Natural killer cell (primary cell): ENCODE measurements at regions not wholly inside any gene's neighbourhood (a gene's known extent, or its start where the extent isn't known, plus 50 kb on each side); places are given as distances from the start of the nearest gene placed in this dataset.

Experiments used
- ATAC-seq, 3 donors: fragments of 150-1000 bp in 2 of 3; fragments of 200-7000 bp in 1 of 3; cut with Tn5 transposase; 1 replicate in 1 of 3; 2 replicates in 2 of 3; pipeline ENCODE4 v1.10.0; 2021; ENCODE audit warnings: mild to moderate bottlenecking in 2 of 3, moderate library complexity in 2 of 3
- DNase-seq, 2 donors: peaks; one replicate each; pipeline versions ENCODE4 v3.0.0 to v3.0.0-alpha.2; 2013 to 2021; ENCODE audit warnings: mixed read lengths in 1 of 2
- H3K27ac ChIP-seq: one replicate; pipeline ENCODE4 v1.5.1; 2013; ENCODE audit warnings: mild to moderate bottlenecking, low read length
- H3K27me3 ChIP-seq: one replicate; pipeline ENCODE4 v1.6.1; 2013; ENCODE audit warnings: low read length; ENCODE audit not compliant: control insufficient read depth, insufficient read depth
- H3K36me3 ChIP-seq: one replicate; pipeline ENCODE4 v1.6.1; 2013; ENCODE audit warnings: low read length; ENCODE audit not compliant: control insufficient read depth, insufficient read depth
- H3K4me1 ChIP-seq: one replicate; pipeline ENCODE4 v1.6.1; 2013; ENCODE audit warnings: low read length; ENCODE audit not compliant: control insufficient read depth, insufficient read depth
- H3K4me3 ChIP-seq: one replicate; pipeline ENCODE4 v1.5.1; 2013; ENCODE audit warnings: low read length
- H3K9me3 ChIP-seq: one replicate; pipeline ENCODE4 v1.6.1; 2013; ENCODE audit warnings: low read length; ENCODE audit not compliant: control insufficient read depth, insufficient read depth
- H3K27ac Mint-ChIP-seq, 2 donors: one replicate each; pipeline ENCODE4 v1.8.0; 2022; ENCODE audit warnings: mild to moderate bottlenecking in 2 of 2, mixed read lengths in 2 of 2, moderate library complexity in 1 of 2
- H3K27me3 Mint-ChIP-seq, 2 donors: one replicate each; pipeline ENCODE4 v1.8.0; 2022; ENCODE audit warnings: low read depth in 2 of 2, mixed read lengths in 2 of 2
- H3K36me3 Mint-ChIP-seq: one replicate; pipeline ENCODE4 v1.8.0; 2022; ENCODE audit warnings: mixed read lengths
- H3K4me1 Mint-ChIP-seq, 2 donors: one replicate each; pipeline ENCODE4 v1.8.0; 2022; ENCODE audit warnings: mixed read lengths in 2 of 2
- H3K4me3 Mint-ChIP-seq: one replicate; pipeline ENCODE4 v1.8.0; 2022; ENCODE audit warnings: mild to moderate bottlenecking, moderate library complexity, mixed read lengths
- H3K9me3 Mint-ChIP-seq, 2 donors: one replicate each; pipeline ENCODE4 v1.8.0; 2022; ENCODE audit warnings: mixed read lengths in 2 of 2
- WGBS: methylation state at CpG from one replicate; pipeline ENCODE4 v1.1.7; 2013; ENCODE audit warnings: missing lambda C conversion rate; ENCODE audit not compliant: insufficient coverage; 5-methylcytosine and 5-hydroxymethylcytosine counted together
- intact Hi-C: fragments of 100-400 bp; cut with micrococcal nuclease; formaldehyde crosslinking; loops from one replicate; pipeline ENCODE4 v1.14.2; 2022
- TF ChIP-seq, protein P1 (sequence below): fragments of 200-600 bp; IDR thresholded peaks from one replicate; pipeline ENCODE4 v1.8.0; 2022; ENCODE audit warnings: antibody characterized with exemption

DNA sequence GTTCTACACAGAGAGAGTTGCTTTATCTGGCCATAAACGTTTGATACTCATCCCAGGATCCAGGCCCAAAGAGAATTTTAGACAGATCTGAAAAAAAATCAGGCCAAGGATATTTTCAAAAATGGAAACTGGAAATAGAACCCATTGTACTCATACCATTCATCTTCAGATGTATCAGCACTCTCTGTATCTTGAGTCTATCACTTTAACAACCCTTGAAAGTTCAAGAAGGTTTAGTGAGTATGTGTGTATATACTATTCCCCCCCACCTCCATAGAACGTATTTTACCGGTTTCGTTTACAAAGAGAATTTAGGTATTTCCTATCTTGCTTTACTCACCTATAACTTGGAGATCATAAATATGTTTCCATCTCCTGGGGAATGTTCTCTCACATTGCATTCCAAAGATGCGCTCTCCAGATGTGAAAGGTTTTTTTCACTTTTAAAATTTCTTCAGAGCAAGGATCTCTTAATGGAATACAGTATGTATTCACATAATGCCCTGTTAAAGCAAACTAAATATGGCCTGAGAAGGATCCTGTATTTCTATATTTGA lies 105.5 kb upstream of the TUT7 start:
- Histone ChIP-seq H3K27ac (no peak overlapping the region), H3K4me3 (no peak overlapping the region), H3K36me3 (no peaks in the 10 kb centered on the region), H3K9me3 (no peaks in the 10 kb centered on the region), H3K27me3 (no peaks in the 10 kb centered on the region), H3K4me1 (no peaks in the 10 kb centered on the region)
- Mint-ChIP-seq H3K27ac (no peak overlapping the region), H3K9me3 (no peaks in the 10 kb centered on the region), H3K4me1 (no peaks in the 10 kb centered on the region), H3K27me3 (peaks cover 5 to 23% of the 10 kb centered on the region in 2 donors), H3K4me3 (no peak overlapping the region), H3K36me3 (no peaks in the 10 kb centered on the region)
- ATAC-seq, result no peak
- 31% methylated on average over 1 of the region's 5 CpGs for WGBS
- TF ChIP-seq, protein P1, sequence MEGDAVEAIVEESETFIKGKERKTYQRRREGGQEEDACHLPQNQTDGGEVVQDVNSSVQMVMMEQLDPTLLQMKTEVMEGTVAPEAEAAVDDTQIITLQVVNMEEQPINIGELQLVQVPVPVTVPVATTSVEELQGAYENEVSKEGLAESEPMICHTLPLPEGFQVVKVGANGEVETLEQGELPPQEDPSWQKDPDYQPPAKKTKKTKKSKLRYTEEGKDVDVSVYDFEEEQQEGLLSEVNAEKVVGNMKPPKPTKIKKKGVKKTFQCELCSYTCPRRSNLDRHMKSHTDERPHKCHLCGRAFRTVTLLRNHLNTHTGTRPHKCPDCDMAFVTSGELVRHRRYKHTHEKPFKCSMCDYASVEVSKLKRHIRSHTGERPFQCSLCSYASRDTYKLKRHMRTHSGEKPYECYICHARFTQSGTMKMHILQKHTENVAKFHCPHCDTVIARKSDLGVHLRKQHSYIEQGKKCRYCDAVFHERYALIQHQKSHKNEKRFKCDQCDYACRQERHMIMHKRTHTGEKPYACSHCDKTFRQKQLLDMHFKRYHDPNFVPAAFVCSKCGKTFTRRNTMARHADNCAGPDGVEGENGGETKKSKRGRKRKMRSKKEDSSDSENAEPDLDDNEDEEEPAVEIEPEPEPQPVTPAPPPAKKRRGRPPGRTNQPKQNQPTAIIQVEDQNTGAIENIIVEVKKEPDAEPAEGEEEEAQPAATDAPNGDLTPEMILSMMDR, result no peak
- intact Hi-C loops, result no loop called here
- no peak for DNase-seq

DNA sequence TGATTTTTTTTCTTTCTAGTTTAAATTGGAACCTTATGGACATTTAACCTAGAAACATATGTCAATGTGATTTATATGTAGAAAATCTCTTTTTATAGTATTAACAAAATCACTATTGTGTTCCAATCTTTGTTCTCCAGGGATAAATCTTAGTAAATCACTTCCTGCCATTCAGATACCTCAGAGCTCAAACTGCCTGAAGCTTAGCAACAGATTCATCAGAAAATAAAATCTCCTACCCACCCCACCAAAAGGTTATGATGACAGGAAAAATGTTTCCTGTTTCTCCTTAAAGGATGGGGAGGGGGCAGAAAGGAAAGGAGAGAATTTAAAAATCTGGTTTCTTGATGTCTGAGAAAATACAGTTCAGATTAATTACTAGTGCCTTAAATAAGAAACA lies 105.0 kb upstream of the TUT7 start:
- no peak overlapping the region for H3K27ac Mint-ChIP-seq
- no peaks in the 10 kb centered on the region for H3K4me1 ChIP-seq
- no peaks in the 10 kb centered on the region for H3K36me3 ChIP-seq
- intact Hi-C loops, result no loop called here
- TF ChIP-seq, protein P1, result no peak
- no peaks in the 10 kb centered on the region for H3K27me3 ChIP-seq
- H3K4me1 Mint-ChIP-seq, result no peaks in the 10 kb centered on the region
- peaks cover 10 to 26% of the 10 kb centered on the region in 2 donors for H3K27me3 Mint-ChIP-seq
- ATAC-seq, result no peak
- no peak overlapping the region for H3K4me3 Mint-ChIP-seq
- no peak overlapping the region for H3K27ac ChIP-seq
- no peaks in the 10 kb centered on the region for H3K9me3 ChIP-seq
- no peak overlapping the region for H3K4me3 ChIP-seq
- H3K9me3 Mint-ChIP-seq, result no peaks in the 10 kb centered on the region
- no peaks in the 10 kb centered on the region for H3K36me3 Mint-ChIP-seq
- DNase-seq, result no peak

- H3K4me1 ChIP-seq, result no peaks in the 10 kb centered on the region
- ATAC-seq (no peak), DNase-seq (no peak)
- H3K4me1 Mint-ChIP-seq, result no peaks in the 10 kb centered on the region
- no peaks in the 10 kb centered on the region for H3K36me3 ChIP-seq
- no peak overlapping the region for H3K27ac Mint-ChIP-seq
- no peak overlapping the region for H3K4me3 Mint-ChIP-seq
- no peaks in the 10 kb centered on the region for H3K36me3 Mint-ChIP-seq
- H3K4me3 ChIP-seq, result no peak overlapping the region
- no peaks in the 10 kb centered on the region for H3K9me3 ChIP-seq
- H3K9me3 Mint-ChIP-seq, result no peaks in the 10 kb centered on the region
- 89% methylated on average over 6 of the region's 7 CpGs for WGBS
- TF ChIP-seq, protein P1, result no peak
- no peak overlapping the region for H3K27ac ChIP-seq
- intact Hi-C loops, result no loop called here
- H3K27me3 ChIP-seq, result no peaks in the 10 kb centered on the region
- peaks cover 7 to 20% of the 10 kb centered on the region in 2 donors for H3K27me3 Mint-ChIP-seq
These were observed 104.1 kb upstream of the TUT7 start for GRCh38 chr9:86458191-86458855.

DNA sequence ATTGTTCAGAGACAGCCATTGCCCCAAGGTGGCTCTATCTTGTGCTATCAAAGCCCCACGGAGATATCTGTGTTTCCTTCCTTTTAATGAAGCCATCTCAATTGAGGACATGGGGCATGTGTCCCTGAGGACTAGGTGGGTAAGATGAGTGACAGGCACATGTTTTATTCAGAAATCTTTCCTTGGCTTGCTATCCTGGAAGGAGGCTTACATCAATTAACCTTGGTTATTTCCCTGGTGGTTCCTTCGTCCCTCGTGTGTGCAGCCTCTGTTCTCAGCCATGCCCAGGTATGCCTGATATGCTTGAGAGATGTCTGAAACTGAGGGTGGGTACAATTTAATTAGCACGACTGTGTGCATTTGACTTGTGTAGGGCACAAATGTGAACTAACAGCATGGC lies 102.2 kb upstream of the TUT7 start:
- H3K27ac ChIP-seq, result no peak overlapping the region
- no peaks in the 10 kb centered on the region for H3K4me1 ChIP-seq
- no peaks in the 10 kb centered on the region for H3K27me3 ChIP-seq
- no peaks in the 10 kb centered on the region for H3K36me3 ChIP-seq
- DNase-seq (no peak), ATAC-seq (no peak)
- intact Hi-C loops, result no loop called here
- peaks cover 16 to 20% of the 10 kb centered on the region in 2 donors for H3K27me3 Mint-ChIP-seq
- H3K9me3 ChIP-seq, result no peaks in the 10 kb centered on the region
- no peak overlapping the region for H3K4me3 ChIP-seq
- no peaks in the 10 kb centered on the region for H3K9me3 Mint-ChIP-seq
- no peaks in the 10 kb centered on the region for H3K36me3 Mint-ChIP-seq
- no peaks in the 10 kb centered on the region for H3K4me1 Mint-ChIP-seq
- H3K27ac Mint-ChIP-seq, result no peak overlapping the region
- WGBS, result 93% methylated on average over 4 of the region's 4 CpGs
- TF ChIP-seq, protein P1, result no peak
- no peak overlapping the region for H3K4me3 Mint-ChIP-seq
